SK-N-SH (cell line): ENCODE measurements at regions not wholly inside any gene's neighbourhood (a gene's known extent, or its start where the extent isn't known, plus 50 kb on each side); places are given as distances from the start of the nearest gene placed in this dataset.

Experiments used
- CTCF ChIA-PET: fragments of 300-600, 350-600 bp; formaldehyde crosslinking; extraction: SDS; loops from one replicate; lab custom pipeline; 2021; lab: Yijun Ruan, JAX
- POLR2A ChIA-PET: fragments of 350-600 bp; sonication (Branson Sonifier 250); formaldehyde crosslinking; extraction: SDS; loops from one replicate; lab custom pipeline; 2020; ENCODE audit warnings: antibody characterized with exemption, inconsistent platforms; lab: Yijun Ruan, JAX
- DNase-seq: peaks from one replicate; pipeline ENCODE4 v3.0.0; 2012
- H2AFZ ChIP-seq: fragments of 200-600 bp; sonication (generic); 2 replicates; pipeline ENCODE4 v1.8.1; 2016; ENCODE audit warnings: antibody characterized with exemption, mild to moderate bottlenecking, low read depth
- H3F3A ChIP-seq: fragments of 200-600 bp; sonication (generic); replicated peaks from 2 replicates; pipeline ENCODE3; 2016; ENCODE audit warnings: antibody characterized with exemption, mild to moderate bottlenecking; ENCODE audit not compliant: insufficient read depth
- H3K27ac ChIP-seq, 2 experiments: fragments of 200-500 bp in 1 of 2; fragments of 200-600 bp in 1 of 2; sonication (Bioruptor generic) in 1 of 2; sonication (generic), shearing (Covaris generic) in 1 of 2; 2 replicates each; pipeline versions ENCODE4 v1.5.1 to v1.6.1; 2014 to 2016; ENCODE audit warnings: low read depth in 2 of 2, inconsistent platforms in 1 of 2, low read length in 1 of 2, mild to moderate bottlenecking in 1 of 2, mixed read lengths in 1 of 2
- H3K27me3 ChIP-seq: fragments of 200-600 bp; sonication (generic), shearing (Covaris generic); 2 replicates; pipeline ENCODE4 v1.6.1; 2016; ENCODE audit warnings: mixed run types; ENCODE audit not compliant: insufficient read depth
- H3K36me3 ChIP-seq, 2 experiments: fragments of 200-500 bp in 1 of 2; fragments of 200-600 bp in 1 of 2; sonication (Bioruptor generic) in 1 of 2; sonication (generic) in 1 of 2; replicated peaks in 1 of 2; 2 replicates each; pipeline versions ENCODE3 to v1.5.1; 2014 to 2016; ENCODE audit warnings: low read length in 1 of 2, mild to moderate bottlenecking in 1 of 2; ENCODE audit not compliant: insufficient read depth in 2 of 2, control insufficient read depth in 1 of 2
- H3K4me1 ChIP-seq, 2 experiments: fragments of 200-500 bp in 1 of 2; fragments of 200-600 bp in 1 of 2; sonication (Bioruptor generic) in 1 of 2; sonication (generic), shearing (Covaris generic) in 1 of 2; 2 replicates each; pipeline versions ENCODE4 v1.5.1 to v1.6.1; 2014 to 2016; ENCODE audit warnings: low read depth in 1 of 2, low read length in 1 of 2, mixed run types in 1 of 2; ENCODE audit not compliant: insufficient read depth in 2 of 2, control insufficient read depth in 1 of 2
- H3K4me2 ChIP-seq: fragments of 200-600 bp; sonication (generic), shearing (Covaris generic); 2 replicates; pipeline ENCODE4 v1.6.1; 2017; ENCODE audit warnings: mixed run types
- H3K4me3 ChIP-seq, 2 experiments: fragments of 200-500 bp in 1 of 2; fragments of 200-600 bp in 1 of 2; sonication (Bioruptor generic) in 1 of 2; sonication (generic), shearing (Covaris generic) in 1 of 2; 2 replicates each; pipeline versions ENCODE4 v1.5.1 to v1.8.1; 2014 to 2016; ENCODE audit warnings: low read depth in 2 of 2, inconsistent platforms in 1 of 2, low read length in 1 of 2, mild to moderate bottlenecking in 1 of 2, mixed read lengths in 1 of 2, moderate library complexity in 1 of 2
- H3K79me2 ChIP-seq: fragments of 200-600 bp; sonication (generic); 2 replicates; pipeline ENCODE4 v1.8.1; 2017; ENCODE audit warnings: mild to moderate bottlenecking; ENCODE audit not compliant: insufficient read depth
- H3K9ac ChIP-seq: fragments of 200-600 bp; sonication (generic); 2 replicates; pipeline ENCODE4 v1.6.1; 2017; ENCODE audit warnings: mixed run types
- H3K9me2 ChIP-seq: fragments of 200-600 bp; sonication (generic); 2 replicates; pipeline ENCODE4 v1.6.1; 2017; ENCODE audit warnings: mixed run types
- H3K9me3 ChIP-seq: fragments of 200-600 bp; sonication (generic); 2 replicates; pipeline ENCODE4 v1.6.1; 2017; ENCODE audit warnings: mixed run types, mild to moderate bottlenecking, moderate library complexity
- H4K20me1 ChIP-seq: fragments of 200-600 bp; sonication (generic); 2 replicates; pipeline ENCODE4 v1.6.1; 2017; ENCODE audit warnings: mild to moderate bottlenecking, mixed run types; ENCODE audit not compliant: insufficient read depth
- ELF1 ChIP-seq: IDR thresholded peaks from 2 replicates; pipeline ENCODE4 v1.4.0; 2012
- GATA2 ChIP-seq: sonication (generic); formaldehyde crosslinking; IDR thresholded peaks from 2 replicates; pipeline ENCODE4 v1.5.0; 2020; ENCODE audit warnings: mild to moderate bottlenecking, missing genetic modification reagents
- IRF3 ChIP-seq: fragments of 150-350 bp; IDR thresholded peaks from 2 replicates; pipeline ENCODE4 v1.6.1; 2016; ENCODE audit warnings: mild to moderate bottlenecking, low read depth, low read length
- JUND ChIP-seq: IDR thresholded peaks from 2 replicates; pipeline ENCODE4 v1.4.0; 2012
- MAX ChIP-seq: IDR thresholded peaks from 2 replicates; pipeline ENCODE4 v1.4.0; 2012; ENCODE audit warnings: low read depth
- MEF2A ChIP-seq: IDR thresholded peaks from 2 replicates; pipeline ENCODE4 v1.4.0; 2012; ENCODE audit warnings: low read depth, borderline replicate concordance
- NFIC ChIP-seq: IDR thresholded peaks from 2 replicates; pipeline ENCODE4 v1.4.0; 2012; ENCODE audit warnings: borderline replicate concordance
- POLR2AphosphoS5 ChIP-seq: IDR thresholded peaks from 2 replicates; pipeline ENCODE4 v1.6.1; 2012; ENCODE audit warnings: low read depth, low read length
- RAD21 ChIP-seq: IDR thresholded peaks from 2 replicates; pipeline ENCODE4 v1.6.1; 2012; ENCODE audit warnings: mild to moderate bottlenecking, low read length
- RCOR1 ChIP-seq: fragments of 150-350 bp; IDR thresholded peaks from 2 replicates; pipeline ENCODE4 v1.6.1; 2017; ENCODE audit warnings: antibody characterized with exemption, low read length
- RFX5 ChIP-seq: IDR thresholded peaks from 2 replicates; pipeline ENCODE4 v1.6.1; 2012; ENCODE audit warnings: mild to moderate bottlenecking, improper control_type of control experiment, low read length
- RXRA ChIP-seq: IDR thresholded peaks from 2 replicates; pipeline ENCODE4 v1.4.0; 2012; ENCODE audit warnings: low read depth, mild to moderate bottlenecking, borderline replicate concordance
- SMC3 ChIP-seq: IDR thresholded peaks from 2 replicates; pipeline ENCODE4 v1.6.1; 2012; ENCODE audit warnings: low read depth, low read length, improper control_type of control experiment
- TEAD4 ChIP-seq: IDR thresholded peaks from 2 replicates; pipeline ENCODE4 v1.4.0; 2012; ENCODE audit warnings: mild to moderate bottlenecking, borderline replicate concordance; ENCODE audit not compliant: insufficient read depth
- USF1 ChIP-seq: IDR thresholded peaks from 2 replicates; pipeline ENCODE4 v1.4.0; 2012; ENCODE audit warnings: low read depth, borderline replicate concordance
- YY1 ChIP-seq: IDR thresholded peaks from 2 replicates; pipeline ENCODE4 v1.4.0; 2012; ENCODE audit warnings: low read depth, mild to moderate bottlenecking
- ZBTB33 ChIP-seq: IDR thresholded peaks from 2 replicates; pipeline ENCODE4 v1.4.0; 2012; ENCODE audit warnings: low read depth, borderline replicate concordance
- WGBS: methylation state at CpG from one replicate; pipeline ENCODE4 v1.1.6; 2017; ENCODE audit warnings: low lambda C conversion rate; 5-methylcytosine and 5-hydroxymethylcytosine counted together

- 93% methylated on average over 5 of the region's 12 CpGs for WGBS
- Histone ChIP-seq H3K9me2 (no peaks in the 10 kb centered on the region), H4K20me1 (no peaks in the 10 kb centered on the region), H3K4me2 (no peak overlapping the region), H3K36me3 (no peaks in the 10 kb centered on the region), H3F3A (no peaks in the 10 kb centered on the region), H3K27ac (no peak overlapping the region), H3K9ac (no peak overlapping the region), H2AFZ (no peak overlapping the region), H3K27me3 (no peaks in the 10 kb centered on the region), H3K9me3 (no peaks in the 10 kb centered on the region), H3K4me3 (no peak overlapping the region), H3K4me1 (no peaks in the 10 kb centered on the region), H3K79me2 (no peaks in the 10 kb centered on the region)
- POLR2A ChIA-PET: no interaction called here
- CTCF ChIA-PET: no interaction called here
- no peak for TF ChIP-seq NFIC
- no peak for TF ChIP-seq POLR2AphosphoS5
- no peak for TF ChIP-seq ELF1
- no peak for TF ChIP-seq MEF2A
- no peak for TF ChIP-seq RXRA
- TF ChIP-seq GATA2 (CRISPR knock-in tag): no peak
- no peak for TF ChIP-seq USF1
- no peak for DNase-seq
Measured at GRCh38 chr1:244181867-244182266, 130.8 kb downstream of the ZBTB18 start.

- Histone ChIP-seq H3F3A (no peaks in the 10 kb centered on the region), H3K4me3 (no peak overlapping the region), H3K9me2 (no peaks in the 10 kb centered on the region), H3K27me3 (no peaks in the 10 kb centered on the region), H3K79me2 (no peaks in the 10 kb centered on the region), H3K4me2 (no peak overlapping the region), H3K9me3 (no peaks in the 10 kb centered on the region), H3K36me3 (no peaks in the 10 kb centered on the region), H3K4me1 (no peaks in the 10 kb centered on the region), H4K20me1 (no peaks in the 10 kb centered on the region), H2AFZ (no peak overlapping the region), H3K27ac (no peak overlapping the region), H3K9ac (no peak overlapping the region)
- no peak for DNase-seq
- ChIA-PET POLR2A (interaction anchor here (0.6 kb wide), 1 partner anchor 181 kb away, joined by 4 read pairs; no protein-coding TSS in a partner anchor), CTCF (interaction anchor here (1.0 kb wide), 1 partner anchor 9 kb away, joined by 6 read pairs; no protein-coding TSS in a partner anchor)
- WGBS: 82% methylated on average over 7 of the region's 7 CpGs
- TF ChIP-seq RAD21 (no peak), TEAD4 (no peak), RCOR1 (no peak), RXRA (no peak), ELF1 (no peak), JUND (no peak), ZBTB33 (no peak), YY1 (no peak), RFX5 (no peak), MAX (no peak), IRF3 (no peak), SMC3 (no peak), MEF2A (no peak)
Measured at GRCh38 chr1:244183037-244183436, 132.0 kb downstream of the ZBTB18 start.
